LoVo (cell line): ENCODE measurements at regions not wholly inside any gene's neighbourhood (a gene's known extent, or its start where the extent isn't known, plus 50 kb on each side); places are given as distances from the start of the nearest gene placed in this dataset.
A peak's percentile ranks its signal among the peaks of the same experiment; 100 is the strongest.

Experiments used
- DNase-seq: peaks from one replicate; pipeline ENCODE4 v3.0.0-alpha.2; 2016; ENCODE audit warnings: low spot score

DNA sequence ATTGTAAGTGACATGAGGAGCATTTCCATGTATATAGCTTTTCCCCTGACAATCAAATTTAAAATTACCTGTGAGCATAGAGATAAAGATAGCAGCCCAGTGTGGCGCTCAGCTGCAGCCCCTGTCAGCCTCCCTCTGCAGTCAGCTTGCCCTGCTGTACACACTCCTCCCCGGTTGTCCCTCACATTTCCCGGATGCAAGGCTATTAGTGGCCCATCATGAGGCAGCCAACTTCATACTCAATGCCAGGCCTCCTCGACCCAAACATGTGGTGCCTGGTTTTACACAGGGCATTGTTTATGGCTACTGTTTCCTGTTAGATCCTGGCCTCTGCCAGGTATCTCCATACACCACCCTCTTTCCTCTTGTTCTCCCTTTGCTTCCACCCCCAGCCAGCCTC is 116.1 kb upstream of the SH3BP4 start:
- DNase-seq, result no peak

- no peak for DNase-seq
Observed at GRCh38 chr2:234834228-234834923, 117.4 kb upstream of the SH3BP4 start.

DNA sequence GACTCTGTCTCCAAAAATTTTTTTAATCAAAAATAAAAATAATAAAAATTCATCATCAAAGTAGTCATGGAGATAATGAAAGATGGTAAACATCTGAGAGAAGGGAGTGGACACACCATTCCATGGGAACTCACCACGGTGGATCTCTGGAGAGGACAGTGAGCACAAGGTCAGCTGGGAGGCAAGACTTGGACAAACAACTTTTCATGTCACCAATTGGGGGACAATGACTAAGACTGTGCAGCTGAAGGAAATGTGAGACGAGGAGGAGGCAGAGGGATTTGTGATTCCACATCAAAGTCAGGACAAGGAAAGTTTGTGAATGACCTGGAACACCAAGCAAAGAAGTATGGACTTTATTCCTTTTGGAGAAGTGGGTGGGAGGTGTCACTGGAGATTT is 121.0 kb upstream of the SH3BP4 start:
- DNase-seq, result no peak

DNA sequence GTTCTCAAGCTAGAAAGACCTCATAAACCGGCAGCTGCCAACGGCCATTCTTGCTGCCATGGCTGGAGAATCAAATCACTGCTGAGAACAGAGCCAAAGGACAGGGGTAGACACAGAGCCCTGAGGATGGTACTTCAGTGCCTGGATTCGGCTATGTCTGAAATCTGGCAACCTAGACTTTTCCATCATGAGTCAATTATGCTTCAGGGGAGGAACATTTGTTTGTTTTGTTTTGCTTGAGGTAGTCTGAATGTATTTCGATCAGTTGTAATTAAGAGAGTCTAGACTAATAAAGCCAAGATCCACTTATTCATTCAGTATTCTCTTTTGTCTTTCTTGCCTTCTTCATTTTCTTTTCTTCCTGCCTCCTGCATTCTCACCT is 122.8 kb upstream of the SH3BP4 start:
- no peak for DNase-seq

GRCh38 chr2:234828382-234829073 is 123.3 kb upstream of the SH3BP4 start:
- DNase-seq, result peak; percentile 16

DNA sequence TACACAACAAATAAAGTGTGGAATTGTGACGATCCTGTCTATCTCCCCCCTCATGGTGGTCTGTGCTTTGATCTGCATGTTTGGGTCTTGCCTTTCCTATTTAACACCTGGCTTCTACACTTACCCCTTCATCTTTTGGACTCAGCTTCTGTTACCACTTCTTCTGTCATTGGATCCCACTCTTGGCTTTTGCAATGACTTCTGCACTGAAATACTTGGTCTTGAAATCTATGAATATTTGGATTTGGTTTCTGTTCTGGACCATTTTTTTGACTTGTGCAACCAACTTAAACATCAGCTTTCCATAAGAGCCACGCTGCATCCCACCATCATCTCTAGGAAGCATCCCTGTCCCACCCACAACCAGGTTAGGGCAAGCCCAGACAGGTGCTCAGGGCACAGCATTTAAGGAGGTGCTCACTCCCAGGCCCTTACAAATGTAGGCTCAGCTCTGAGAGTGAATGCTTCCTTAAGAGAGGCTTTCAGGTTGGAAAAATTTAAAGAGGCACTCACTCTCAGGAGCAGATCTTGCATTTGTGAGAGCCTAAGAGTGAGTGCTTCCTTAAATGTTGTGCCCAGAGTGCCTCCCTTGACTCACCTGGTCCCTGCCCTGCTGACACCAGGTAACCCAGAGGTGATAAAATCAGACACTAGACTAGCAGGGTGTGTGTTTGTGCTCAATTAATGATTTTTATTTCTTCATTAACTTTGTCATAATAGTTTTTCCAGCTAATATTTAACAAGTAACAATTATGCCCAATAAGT is 124.5 kb upstream of the SH3BP4 start:
- peak; percentile 51 for DNase-seq

DNA sequence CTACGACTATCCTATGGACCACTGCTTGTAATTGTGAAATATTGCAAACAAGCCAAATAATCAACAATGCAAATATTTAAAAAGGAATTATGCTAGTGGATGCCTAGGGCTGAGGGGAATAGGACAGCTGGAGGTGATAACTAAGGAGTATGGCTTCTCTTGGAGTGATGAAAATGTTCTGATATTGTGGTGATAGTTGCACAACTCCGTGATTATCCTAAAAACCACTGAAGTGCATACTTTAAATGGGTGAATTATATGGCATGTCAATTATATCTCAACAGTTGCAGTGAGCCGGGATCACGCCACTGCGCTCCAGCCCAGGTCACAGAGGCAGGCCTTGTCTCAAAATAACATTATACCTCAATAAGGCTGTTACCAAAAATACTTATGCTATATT is 125.1 kb upstream of the SH3BP4 start:
- DNase-seq, result no peak

- no peak for DNase-seq
Observed at GRCh38 chr2:234825616-234826015, 126.2 kb upstream of the SH3BP4 start.

DNA sequence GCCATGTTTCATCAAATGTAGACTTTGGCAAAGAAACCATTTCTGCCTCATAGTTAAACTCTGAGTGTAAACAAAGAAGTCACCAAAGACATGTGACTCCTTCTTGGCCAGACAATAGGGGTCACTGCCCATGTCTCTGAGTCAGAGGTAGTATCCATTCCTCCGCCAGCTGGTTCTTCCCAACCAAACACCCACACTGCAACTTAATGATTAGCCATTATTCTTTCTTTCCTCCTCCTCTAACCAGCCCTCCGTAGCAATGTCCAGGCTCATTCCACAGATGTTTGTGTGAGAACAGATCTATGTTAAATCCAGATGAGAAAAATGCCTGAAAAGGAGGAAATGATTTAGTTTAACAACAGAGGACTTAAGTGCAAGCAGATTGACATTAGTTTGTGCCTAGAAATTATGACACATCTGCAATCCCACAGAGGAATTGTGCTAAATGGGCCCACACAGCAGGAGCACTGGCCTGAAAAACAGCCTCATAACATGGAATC is 127.9 kb upstream of the SH3BP4 start:
- DNase-seq, result no peak

- no peak for DNase-seq
Observed at GRCh38 chr2:234823196-234823876, 128.5 kb upstream of the SH3BP4 start.

DNA sequence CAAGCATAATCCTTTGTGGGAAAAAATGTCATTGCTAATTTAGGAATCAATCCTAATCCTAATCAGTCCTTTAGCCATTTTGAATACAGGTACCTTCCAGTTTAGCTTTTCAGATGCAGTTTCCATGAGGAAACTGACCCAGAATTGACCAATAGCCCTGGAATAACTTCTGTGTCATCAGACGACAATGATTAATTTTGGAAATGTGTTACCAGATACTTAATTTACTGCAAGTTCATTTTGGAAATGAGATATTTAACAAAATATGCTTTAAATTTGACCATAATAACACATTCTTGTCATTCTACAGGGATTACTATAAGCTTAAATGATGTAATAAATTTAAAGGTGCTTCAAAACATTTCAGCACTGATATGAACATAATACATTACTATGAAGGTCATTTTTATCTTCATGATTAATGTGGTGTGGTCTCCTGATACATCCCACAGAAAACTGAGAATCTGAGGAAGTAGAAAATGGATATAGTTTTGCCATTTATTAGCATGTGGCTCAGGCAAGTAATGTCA is 129.8 kb upstream of the SH3BP4 start:
- DNase-seq, result no peak

DNA sequence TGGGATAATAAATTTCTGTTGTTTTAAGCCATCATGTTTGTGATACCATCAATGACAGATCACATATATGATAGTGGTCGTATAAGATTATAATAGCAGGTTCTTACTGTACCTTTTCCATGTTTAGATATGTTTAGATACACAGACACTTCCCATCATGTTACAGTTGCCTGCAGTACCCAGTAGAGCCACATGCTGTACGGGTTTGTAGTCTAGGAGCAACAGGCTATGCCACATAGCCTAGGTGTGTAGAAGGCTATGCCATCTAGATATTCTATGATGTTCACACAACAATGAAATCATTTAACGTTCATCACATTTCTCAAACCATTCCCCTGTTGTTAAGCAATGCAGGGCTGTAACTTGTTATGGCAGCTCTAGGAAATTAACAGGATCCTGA is 132.9 kb upstream of the SH3BP4 start:
- no peak for DNase-seq

DNA sequence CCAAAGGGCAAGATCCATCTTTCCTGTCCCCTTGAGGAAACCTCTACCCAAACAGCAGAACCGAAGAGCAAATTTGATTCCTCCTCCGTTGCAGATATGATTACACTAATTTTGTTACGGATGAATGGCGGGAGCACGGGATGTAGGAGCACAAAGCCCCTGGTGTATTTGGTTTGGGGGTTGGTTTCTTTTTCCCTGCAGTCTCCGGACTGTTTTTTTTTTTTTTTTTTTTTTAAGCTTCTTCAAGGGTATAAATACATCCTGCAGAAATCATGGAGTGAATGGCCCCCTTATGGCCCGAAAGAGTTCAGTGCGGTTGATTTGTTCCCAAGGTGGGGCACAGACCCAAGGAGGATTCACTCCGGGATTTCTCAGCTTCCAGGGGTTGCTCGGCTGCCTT is 135.3 kb upstream of the SH3BP4 start:
- no peak for DNase-seq

GRCh38 chr2:234816056-234816455 is 135.8 kb upstream of the SH3BP4 start:
- no peak for DNase-seq

GRCh38 chr2:234814374-234814773 is 137.4 kb upstream of the SH3BP4 start:
- no peak for DNase-seq

DNA sequence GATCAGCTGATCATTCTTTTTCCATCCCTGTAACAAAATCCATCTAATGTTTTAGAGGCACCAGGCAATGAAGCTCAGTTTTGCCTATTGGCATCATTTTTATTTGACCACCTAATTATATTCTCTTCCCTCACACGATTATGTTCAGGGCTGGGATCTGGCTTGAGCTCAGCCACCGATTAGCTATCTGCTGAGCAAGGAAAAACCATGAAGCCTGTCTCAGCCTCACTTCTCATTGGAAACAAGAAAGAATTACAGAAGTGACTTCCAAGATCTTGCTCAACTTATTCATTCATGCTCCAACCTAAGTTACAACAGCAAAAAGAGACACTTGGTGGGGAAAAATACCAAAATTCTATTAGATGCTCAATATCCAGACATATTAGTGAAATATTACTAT is 139.0 kb upstream of the SH3BP4 start:
- DNase-seq, result no peak

DNA sequence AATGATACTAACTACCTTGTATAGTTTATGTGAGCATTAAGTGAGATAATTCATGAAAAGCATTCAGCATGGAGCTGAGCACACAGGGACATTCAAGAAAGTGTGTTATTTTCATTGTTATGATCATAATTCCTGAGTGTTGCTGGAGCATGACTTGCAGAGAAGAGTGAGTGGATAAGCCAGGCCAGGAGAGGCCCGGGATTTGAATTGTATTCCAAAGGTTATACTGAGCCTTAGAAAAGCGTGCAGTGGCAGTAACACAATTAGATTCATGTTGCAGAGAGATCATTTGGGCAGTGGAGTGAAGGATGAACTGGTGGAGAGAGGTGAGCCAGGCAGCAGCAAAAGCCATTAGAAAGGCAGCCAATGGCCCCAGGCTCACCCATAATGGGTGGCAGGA is 142.9 kb upstream of the SH3BP4 start:
- DNase-seq, result no peak

DNA sequence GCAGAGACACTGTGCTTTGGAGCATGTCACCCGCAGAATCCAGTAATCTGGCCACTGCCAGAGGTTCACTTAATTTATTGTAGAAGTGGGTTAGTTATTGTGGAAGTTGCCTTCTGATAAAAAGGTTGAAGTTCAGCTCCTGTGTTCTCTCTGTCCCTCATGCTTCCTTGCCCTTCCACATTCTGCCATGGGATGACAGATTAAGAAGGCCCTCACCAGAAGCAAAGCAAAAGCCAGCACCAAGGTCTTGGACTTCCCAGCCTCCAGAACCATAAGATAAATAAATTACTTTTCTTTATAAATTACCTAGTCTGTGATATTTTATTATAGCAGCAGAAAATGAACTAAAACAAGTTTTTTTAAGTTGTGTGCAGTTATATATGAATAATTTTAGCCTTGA is 145.0 kb upstream of the SH3BP4 start:
- DNase-seq, result no peak

DNA sequence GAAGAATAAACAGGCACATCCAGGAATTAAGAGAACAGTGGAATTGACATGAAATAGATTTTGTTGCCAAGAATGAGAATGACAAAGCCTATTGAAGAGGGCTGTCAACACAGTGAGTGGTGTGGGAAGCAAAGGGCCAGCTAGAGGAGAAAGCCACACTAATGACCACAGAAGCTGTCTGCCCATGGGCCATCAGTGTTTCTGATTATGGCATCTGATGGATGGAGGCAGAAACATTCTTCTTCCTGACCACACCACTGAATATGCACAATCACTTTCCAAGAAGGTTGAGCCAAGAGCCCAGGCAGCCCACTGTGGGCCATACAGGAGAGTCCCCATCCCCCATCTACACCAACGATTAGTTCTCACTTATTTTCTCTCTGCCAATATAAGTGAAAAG is 146.0 kb upstream of the SH3BP4 start:
- DNase-seq, result no peak

- DNase-seq, result no peak
Observed at GRCh38 chr2:234804704-234805103, 147.1 kb upstream of the SH3BP4 start.

DNA sequence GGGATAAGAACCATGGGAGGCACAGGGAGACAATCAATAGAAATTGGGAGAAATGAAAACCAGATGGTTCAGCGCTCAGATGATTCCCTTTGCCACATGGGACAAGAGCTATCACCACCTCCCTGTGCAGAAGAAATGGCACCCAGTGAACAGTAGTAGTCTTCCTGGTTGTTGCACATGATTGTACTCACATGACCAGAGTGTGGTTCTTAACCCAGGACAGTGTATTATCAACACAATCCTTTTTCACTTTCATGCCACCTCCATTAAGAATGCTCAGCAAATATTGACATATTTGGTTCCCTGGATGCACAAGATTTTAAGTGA is 149.0 kb upstream of the SH3BP4 start:
- DNase-seq, result no peak

- no peak for DNase-seq
Observed at GRCh38 chr2:234802071-234802844, 149.6 kb upstream of the SH3BP4 start.
